ENCODE measurements at regions not wholly inside any gene's neighbourhood (a gene's known extent, or its start where the extent isn't known, plus 50 kb on each side); places are given as distances from the start of the nearest gene placed in this dataset.

DNA sequence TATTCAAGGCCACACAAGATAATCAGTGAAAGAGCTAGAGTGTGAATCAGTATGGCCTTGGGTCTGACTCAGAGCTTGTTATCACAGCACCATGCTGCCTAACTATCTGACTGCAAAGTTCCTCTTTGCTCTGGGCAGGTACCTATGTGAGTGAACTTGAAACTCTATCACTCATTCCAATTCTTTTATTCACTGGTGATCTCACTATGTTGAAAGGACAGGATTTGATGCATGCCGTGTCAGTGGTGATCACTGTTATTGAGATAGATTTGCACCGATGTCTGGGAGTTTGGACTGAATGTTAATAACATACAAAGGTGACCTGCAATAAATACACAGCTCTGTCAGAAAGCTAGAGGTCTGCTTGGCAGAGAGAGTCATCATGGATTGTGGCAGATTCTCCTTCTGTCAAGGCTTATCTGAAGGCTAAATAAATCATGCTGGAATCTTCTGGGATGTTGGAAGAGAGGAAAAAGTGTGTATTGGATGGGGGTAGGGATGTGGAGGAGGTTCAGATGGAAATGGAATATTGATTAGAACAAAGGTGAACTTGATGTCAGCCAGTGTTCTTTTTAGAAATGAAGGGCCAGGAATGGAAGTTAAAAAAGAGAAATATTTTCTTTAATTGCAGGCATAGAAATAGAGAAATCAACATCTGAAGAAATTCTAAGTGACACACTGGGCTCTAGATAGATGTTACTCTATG lies 91.8 kb upstream of the TNC start:
- TF ChIP-seq, protein P1, sequence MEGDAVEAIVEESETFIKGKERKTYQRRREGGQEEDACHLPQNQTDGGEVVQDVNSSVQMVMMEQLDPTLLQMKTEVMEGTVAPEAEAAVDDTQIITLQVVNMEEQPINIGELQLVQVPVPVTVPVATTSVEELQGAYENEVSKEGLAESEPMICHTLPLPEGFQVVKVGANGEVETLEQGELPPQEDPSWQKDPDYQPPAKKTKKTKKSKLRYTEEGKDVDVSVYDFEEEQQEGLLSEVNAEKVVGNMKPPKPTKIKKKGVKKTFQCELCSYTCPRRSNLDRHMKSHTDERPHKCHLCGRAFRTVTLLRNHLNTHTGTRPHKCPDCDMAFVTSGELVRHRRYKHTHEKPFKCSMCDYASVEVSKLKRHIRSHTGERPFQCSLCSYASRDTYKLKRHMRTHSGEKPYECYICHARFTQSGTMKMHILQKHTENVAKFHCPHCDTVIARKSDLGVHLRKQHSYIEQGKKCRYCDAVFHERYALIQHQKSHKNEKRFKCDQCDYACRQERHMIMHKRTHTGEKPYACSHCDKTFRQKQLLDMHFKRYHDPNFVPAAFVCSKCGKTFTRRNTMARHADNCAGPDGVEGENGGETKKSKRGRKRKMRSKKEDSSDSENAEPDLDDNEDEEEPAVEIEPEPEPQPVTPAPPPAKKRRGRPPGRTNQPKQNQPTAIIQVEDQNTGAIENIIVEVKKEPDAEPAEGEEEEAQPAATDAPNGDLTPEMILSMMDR (IDR thresholded peaks at IDR 0.05) = no peak
- no peak for TF ChIP-seq RFX5 (IDR thresholded peaks at IDR 0.05)
- no peak for TF ChIP-seq EP300 (IDR thresholded peaks at IDR 0.05)
- no peak for TF ChIP-seq POLR2A (IDR thresholded peaks at IDR 0.05; ENCODE audit: low read length)
- no peak for TF ChIP-seq HOXB5 (CRISPR knock-in tag; IDR thresholded peaks at IDR 0.05)
- no peak for TF ChIP-seq CHD2 (IDR thresholded peaks at IDR 0.05; ENCODE audit: low read length, partially characterized antibody)
- no peak for TF ChIP-seq MYC (IDR thresholded peaks at IDR 0.05; ENCODE audit: borderline replicate concordance, low read length)
- TF ChIP-seq, protein P2, sequence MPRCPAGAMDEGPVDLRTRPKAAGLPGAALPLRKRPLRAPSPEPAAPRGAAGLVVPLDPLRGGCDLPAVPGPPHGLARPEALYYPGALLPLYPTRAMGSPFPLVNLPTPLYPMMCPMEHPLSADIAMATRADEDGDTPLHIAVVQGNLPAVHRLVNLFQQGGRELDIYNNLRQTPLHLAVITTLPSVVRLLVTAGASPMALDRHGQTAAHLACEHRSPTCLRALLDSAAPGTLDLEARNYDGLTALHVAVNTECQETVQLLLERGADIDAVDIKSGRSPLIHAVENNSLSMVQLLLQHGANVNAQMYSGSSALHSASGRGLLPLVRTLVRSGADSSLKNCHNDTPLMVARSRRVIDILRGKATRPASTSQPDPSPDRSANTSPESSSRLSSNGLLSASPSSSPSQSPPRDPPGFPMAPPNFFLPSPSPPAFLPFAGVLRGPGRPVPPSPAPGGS (IDR thresholded peaks at IDR 0.05) = no peak
- TF ChIP-seq, protein P3, sequence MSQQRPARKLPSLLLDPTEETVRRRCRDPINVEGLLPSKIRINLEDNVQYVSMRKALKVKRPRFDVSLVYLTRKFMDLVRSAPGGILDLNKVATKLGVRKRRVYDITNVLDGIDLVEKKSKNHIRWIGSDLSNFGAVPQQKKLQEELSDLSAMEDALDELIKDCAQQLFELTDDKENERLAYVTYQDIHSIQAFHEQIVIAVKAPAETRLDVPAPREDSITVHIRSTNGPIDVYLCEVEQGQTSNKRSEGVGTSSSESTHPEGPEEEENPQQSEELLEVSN (IDR thresholded peaks at IDR 0.05; ENCODE audit: borderline replicate concordance, low read depth) = no peak
- TF ChIP-seq MAFK (IDR thresholded peaks at IDR 0.05; ENCODE audit: partially characterized antibody) = no peak
- TF ChIP-seq, protein P4, sequence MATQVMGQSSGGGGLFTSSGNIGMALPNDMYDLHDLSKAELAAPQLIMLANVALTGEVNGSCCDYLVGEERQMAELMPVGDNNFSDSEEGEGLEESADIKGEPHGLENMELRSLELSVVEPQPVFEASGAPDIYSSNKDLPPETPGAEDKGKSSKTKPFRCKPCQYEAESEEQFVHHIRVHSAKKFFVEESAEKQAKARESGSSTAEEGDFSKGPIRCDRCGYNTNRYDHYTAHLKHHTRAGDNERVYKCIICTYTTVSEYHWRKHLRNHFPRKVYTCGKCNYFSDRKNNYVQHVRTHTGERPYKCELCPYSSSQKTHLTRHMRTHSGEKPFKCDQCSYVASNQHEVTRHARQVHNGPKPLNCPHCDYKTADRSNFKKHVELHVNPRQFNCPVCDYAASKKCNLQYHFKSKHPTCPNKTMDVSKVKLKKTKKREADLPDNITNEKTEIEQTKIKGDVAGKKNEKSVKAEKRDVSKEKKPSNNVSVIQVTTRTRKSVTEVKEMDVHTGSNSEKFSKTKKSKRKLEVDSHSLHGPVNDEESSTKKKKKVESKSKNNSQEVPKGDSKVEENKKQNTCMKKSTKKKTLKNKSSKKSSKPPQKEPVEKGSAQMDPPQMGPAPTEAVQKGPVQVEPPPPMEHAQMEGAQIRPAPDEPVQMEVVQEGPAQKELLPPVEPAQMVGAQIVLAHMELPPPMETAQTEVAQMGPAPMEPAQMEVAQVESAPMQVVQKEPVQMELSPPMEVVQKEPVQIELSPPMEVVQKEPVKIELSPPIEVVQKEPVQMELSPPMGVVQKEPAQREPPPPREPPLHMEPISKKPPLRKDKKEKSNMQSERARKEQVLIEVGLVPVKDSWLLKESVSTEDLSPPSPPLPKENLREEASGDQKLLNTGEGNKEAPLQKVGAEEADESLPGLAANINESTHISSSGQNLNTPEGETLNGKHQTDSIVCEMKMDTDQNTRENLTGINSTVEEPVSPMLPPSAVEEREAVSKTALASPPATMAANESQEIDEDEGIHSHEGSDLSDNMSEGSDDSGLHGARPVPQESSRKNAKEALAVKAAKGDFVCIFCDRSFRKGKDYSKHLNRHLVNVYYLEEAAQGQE (IDR thresholded peaks at IDR 0.05) = no peak
